ENCODE measurements at regions not wholly inside any gene's neighbourhood (a gene's known extent, or its start where the extent isn't known, plus 50 kb on each side); places are given as distances from the start of the nearest gene placed in this dataset.

- Histone ChIP-seq H3K27me3 (ENCODE audit: control insufficient read depth in 2 of 2, insufficient read depth in 2 of 2, low read length in 2 of 2) (no peaks in the 10 kb centered on the region), H3K4me1 (ENCODE audit: control insufficient read depth, extremely low read depth, insufficient read depth, low read length) (no peaks in the 10 kb centered on the region), H3K27ac (ENCODE audit: insufficient read depth, low read depth, low read length) (no peak overlapping the region), H3K4me3 (replicated peaks in 1 of 3; ENCODE audit: insufficient read depth in 1 of 3, low read depth in 1 of 3, low read length in 3 of 3) (no peak overlapping the region), H3K9ac (replicated peaks; ENCODE audit: extremely low read depth, insufficient read depth, low read length) (no peak overlapping the region), H3K36me3 (ENCODE audit: control insufficient read depth in 2 of 2, extremely low read depth in 1 of 2, insufficient read depth in 2 of 2, low read length in 2 of 2) (no peaks in the 10 kb centered on the region), H3K79me2 (ENCODE audit: control insufficient read depth, insufficient read depth, low read length) (no peaks in the 10 kb centered on the region), H3K9me3 (replicated peaks; ENCODE audit: control insufficient read depth, insufficient read depth, low read length) (peaks cover 2% of the 10 kb centered on the region), H3K9me1 (replicated peaks; ENCODE audit: control insufficient read depth, extremely low read depth, insufficient read depth, low read length) (no peaks in the 10 kb centered on the region), H4K20me1 (replicated peaks; ENCODE audit: control insufficient read depth, extremely low read depth, insufficient read depth, low read length) (no peaks in the 10 kb centered on the region), H2AFZ (ENCODE audit: low read depth, low read length) (no peak overlapping the region), H3K4me2 (ENCODE audit: insufficient read depth, low read length) (no peak overlapping the region)
- ChIA-PET POLR2A (no interaction called here), CTCF (no interaction called here)
- dilution Hi-C loops (cut with MboI; ENCODE audit: extremely low pct_ligation_motif_present, low sequenced_read_pairs), result no loop called here
- FAIRE-seq (no peak), DNase-seq (ENCODE audit: low read depth, low spot score) (no peak)
- no peak for TF ChIP-seq CTCF (IDR thresholded peaks at IDR 0.05; ENCODE audit: extremely low read depth in 1 of 2, insufficient read depth in 1 of 2, low read depth in 1 of 2, low read length in 2 of 2)
- no peak for TF ChIP-seq EZH2 (IDR thresholded peaks at IDR 0.05; ENCODE audit: borderline replicate concordance, low read depth, low read length, severe bottlenecking)
- TF ChIP-seq JUN (IDR thresholded peaks at IDR 0.05; ENCODE audit: borderline replicate concordance, insufficient read depth, insufficient read length, low read depth), result no peak
- no peak for TF ChIP-seq FOS (IDR thresholded peaks at IDR 0.05; ENCODE audit: borderline replicate concordance, insufficient read depth, low read length)
- TF ChIP-seq POLR2A (IDR thresholded peaks at IDR 0.05; ENCODE audit: low read depth, low read length), result no peak
- TF ChIP-seq GATA2 (IDR thresholded peaks at IDR 0.05; ENCODE audit: insufficient read depth, insufficient read length, low read depth, low read length), result no peak
- TF ChIP-seq MYC (IDR thresholded peaks at IDR 0.05; ENCODE audit: low read depth, low read length), result no peak
- intact Hi-C loops (cut with micrococcal nuclease), result no loop called here
- BruUV-seq (replicated peaks), result no TSS peak
Observed at GRCh38 chr9:29389421-29389820, 1816.1 kb upstream of the C9orf72 start.

GRCh38 chr9:29390859-29391258 is 1817.6 kb upstream of the C9orf72 start:
- no peak overlapping the region for H3K4me3 ChIP-seq (replicated peaks in 1 of 3; ENCODE audit: insufficient read depth in 1 of 3, low read depth in 1 of 3, low read length in 3 of 3)
- H3K27me3 ChIP-seq (ENCODE audit: control insufficient read depth in 2 of 2, insufficient read depth in 2 of 2, low read length in 2 of 2), result no peaks in the 10 kb centered on the region
- H3K27ac ChIP-seq (ENCODE audit: insufficient read depth, low read depth, low read length), result no peak overlapping the region
- H3K4me1 ChIP-seq (ENCODE audit: control insufficient read depth, extremely low read depth, insufficient read depth, low read length), result no peaks in the 10 kb centered on the region
- no peak overlapping the region for H3K4me2 ChIP-seq (ENCODE audit: insufficient read depth, low read length)
- CTCF ChIA-PET, result no interaction called here
- no TSS peak for BruUV-seq (replicated peaks)
- intact Hi-C loops (cut with micrococcal nuclease), result no loop called here
- H3K79me2 ChIP-seq (ENCODE audit: control insufficient read depth, insufficient read depth, low read length), result no peaks in the 10 kb centered on the region
- dilution Hi-C loops (cut with MboI; ENCODE audit: extremely low pct_ligation_motif_present, low sequenced_read_pairs), result no loop called here
- TF ChIP-seq POLR2A (IDR thresholded peaks at IDR 0.05; ENCODE audit: low read depth, low read length), result no peak
- no peak for TF ChIP-seq POLR2AphosphoS5 (IDR thresholded peaks at IDR 0.05; ENCODE audit: insufficient read depth, low read depth, low read length)
- TF ChIP-seq FOS (IDR thresholded peaks at IDR 0.05; ENCODE audit: borderline replicate concordance, insufficient read depth, low read length), result no peak
- no peak for TF ChIP-seq MYC (IDR thresholded peaks at IDR 0.05; ENCODE audit: low read depth, low read length)
- TF ChIP-seq EZH2 (IDR thresholded peaks at IDR 0.05; ENCODE audit: borderline replicate concordance, low read depth, low read length, severe bottlenecking), result no peak
- no peak for TF ChIP-seq CTCF (IDR thresholded peaks at IDR 0.05; ENCODE audit: extremely low read depth in 1 of 2, insufficient read depth in 1 of 2, low read depth in 1 of 2, low read length in 2 of 2)
- no peak for TF ChIP-seq GATA2 (IDR thresholded peaks at IDR 0.05; ENCODE audit: insufficient read depth, insufficient read length, low read depth, low read length)
- TF ChIP-seq JUN (IDR thresholded peaks at IDR 0.05; ENCODE audit: borderline replicate concordance, insufficient read depth, insufficient read length, low read depth), result no peak
- TF ChIP-seq MAX (IDR thresholded peaks at IDR 0.05; ENCODE audit: insufficient read depth, insufficient read length), result no peak
- no peak for DNase-seq (ENCODE audit: low read depth, low spot score)
- no peaks in the 10 kb centered on the region for H3K9me1 ChIP-seq (replicated peaks; ENCODE audit: control insufficient read depth, extremely low read depth, insufficient read depth, low read length)
- POLR2A ChIA-PET, result no interaction called here
- H3K36me3 ChIP-seq (ENCODE audit: control insufficient read depth in 2 of 2, extremely low read depth in 1 of 2, insufficient read depth in 2 of 2, low read length in 2 of 2), result no peaks in the 10 kb centered on the region
- H4K20me1 ChIP-seq (replicated peaks; ENCODE audit: control insufficient read depth, extremely low read depth, insufficient read depth, low read length), result no peaks in the 10 kb centered on the region
- H3K9ac ChIP-seq (replicated peaks; ENCODE audit: extremely low read depth, insufficient read depth, low read length), result no peak overlapping the region
- peaks cover 2% of the 10 kb centered on the region for H3K9me3 ChIP-seq (replicated peaks; ENCODE audit: control insufficient read depth, insufficient read depth, low read length)
- H2AFZ ChIP-seq (ENCODE audit: low read depth, low read length), result no peak overlapping the region
- no peak for FAIRE-seq
